ENCODE measurements at regions not wholly inside any gene's neighbourhood (a gene's known extent, or its start where the extent isn't known, plus 50 kb on each side); places are given as distances from the start of the nearest gene placed in this dataset.

- TF ChIP-seq, protein P1, sequence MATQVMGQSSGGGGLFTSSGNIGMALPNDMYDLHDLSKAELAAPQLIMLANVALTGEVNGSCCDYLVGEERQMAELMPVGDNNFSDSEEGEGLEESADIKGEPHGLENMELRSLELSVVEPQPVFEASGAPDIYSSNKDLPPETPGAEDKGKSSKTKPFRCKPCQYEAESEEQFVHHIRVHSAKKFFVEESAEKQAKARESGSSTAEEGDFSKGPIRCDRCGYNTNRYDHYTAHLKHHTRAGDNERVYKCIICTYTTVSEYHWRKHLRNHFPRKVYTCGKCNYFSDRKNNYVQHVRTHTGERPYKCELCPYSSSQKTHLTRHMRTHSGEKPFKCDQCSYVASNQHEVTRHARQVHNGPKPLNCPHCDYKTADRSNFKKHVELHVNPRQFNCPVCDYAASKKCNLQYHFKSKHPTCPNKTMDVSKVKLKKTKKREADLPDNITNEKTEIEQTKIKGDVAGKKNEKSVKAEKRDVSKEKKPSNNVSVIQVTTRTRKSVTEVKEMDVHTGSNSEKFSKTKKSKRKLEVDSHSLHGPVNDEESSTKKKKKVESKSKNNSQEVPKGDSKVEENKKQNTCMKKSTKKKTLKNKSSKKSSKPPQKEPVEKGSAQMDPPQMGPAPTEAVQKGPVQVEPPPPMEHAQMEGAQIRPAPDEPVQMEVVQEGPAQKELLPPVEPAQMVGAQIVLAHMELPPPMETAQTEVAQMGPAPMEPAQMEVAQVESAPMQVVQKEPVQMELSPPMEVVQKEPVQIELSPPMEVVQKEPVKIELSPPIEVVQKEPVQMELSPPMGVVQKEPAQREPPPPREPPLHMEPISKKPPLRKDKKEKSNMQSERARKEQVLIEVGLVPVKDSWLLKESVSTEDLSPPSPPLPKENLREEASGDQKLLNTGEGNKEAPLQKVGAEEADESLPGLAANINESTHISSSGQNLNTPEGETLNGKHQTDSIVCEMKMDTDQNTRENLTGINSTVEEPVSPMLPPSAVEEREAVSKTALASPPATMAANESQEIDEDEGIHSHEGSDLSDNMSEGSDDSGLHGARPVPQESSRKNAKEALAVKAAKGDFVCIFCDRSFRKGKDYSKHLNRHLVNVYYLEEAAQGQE (IDR thresholded peaks at IDR 0.05; ENCODE audit: unreplicated experiment) = no peak
- TF ChIP-seq NANOG (IDR thresholded peaks at IDR 0.05; ENCODE audit: borderline replicate concordance) (no peak), EZH2 (IDR thresholded peaks at IDR 0.05; ENCODE audit: low read depth, unreplicated experiment) (no peak), ZNF331 (CRISPR knock-in tag; IDR thresholded peaks at IDR 0.05; ENCODE audit: low read depth) (no peak), ZNF114 (CRISPR knock-in tag; IDR thresholded peaks at IDR 0.05) (no peak), CREB1 (CRISPR knock-in tag; IDR thresholded peaks at IDR 0.05; ENCODE audit: low read depth) (no peak)
Observed at GRCh38 chr6:4441981-4442434, 306.6 kb upstream of the ECI2 start (continued).

GRCh38 chr6:4439159-4439558 is 303.8 kb upstream of the ECI2 start:
- Histone ChIP-seq H3K36me3 (ENCODE audit: insufficient read depth) (no peaks in the 10 kb centered on the region), H3K9me2 (ENCODE audit: insufficient read depth) (no peaks in the 10 kb centered on the region), H3K79me2 (replicated peaks; ENCODE audit: insufficient read depth) (no peaks in the 10 kb centered on the region), H3K4me3 (no peak overlapping the region), H3K27ac (ENCODE audit: low read depth) (no peak overlapping the region), H4K20me1 (replicated peaks; ENCODE audit: insufficient read depth) (no peaks in the 10 kb centered on the region), H3F3A (replicated peaks; ENCODE audit: low read depth) (no peaks in the 10 kb centered on the region), H3K27me3 (ENCODE audit: insufficient read depth) (no peaks in the 10 kb centered on the region), H3K4me2 (no peak overlapping the region), H2AFZ (no peak overlapping the region), H3K4me1 (ENCODE audit: insufficient read depth) (no peaks in the 10 kb centered on the region)
- Mint-ChIP-seq H3K27ac (no peak overlapping the region), H3K27me3 (ENCODE audit: insufficient read depth, low read depth, poor library complexity) (peaks cover under 1% of the 10 kb centered on the region), H3K9me3 (no peaks in the 10 kb centered on the region), H3K36me3 (ENCODE audit: low read depth) (no peaks in the 10 kb centered on the region), H3K4me3 (no peak overlapping the region), H3K4me1 (no peaks in the 10 kb centered on the region)
- ATAC-seq = no peak
- DNase-seq (ENCODE audit: low spot score) = no peak
- TF ChIP-seq EZH2phosphoT487 (IDR thresholded peaks at IDR 0.05; ENCODE audit: unreplicated experiment) (no peak), ZNF462 (CRISPR knock-in tag; IDR thresholded peaks at IDR 0.05) (no peak), NANOG (IDR thresholded peaks at IDR 0.05; ENCODE audit: borderline replicate concordance) (no peak), CTCF (conservative IDR thresholded peaks at IDR 0.05; ENCODE audit: low read depth in 2 of 2) (no peak), EZH2 (IDR thresholded peaks at IDR 0.05; ENCODE audit: low read depth, unreplicated experiment) (no peak), ZNF114 (CRISPR knock-in tag; IDR thresholded peaks at IDR 0.05) (no peak), JUNB (IDR thresholded peaks at IDR 0.05; ENCODE audit: unreplicated experiment) (no peak)
- TF ChIP-seq, protein P1 (IDR thresholded peaks at IDR 0.05; ENCODE audit: unreplicated experiment) = no peak

All from GM23338 (cell line).